GM12878 (cell line): ENCODE measurements at regions not wholly inside any gene's neighbourhood (a gene's known extent, or its start where the extent isn't known, plus 50 kb on each side); places are given as distances from the start of the nearest gene placed in this dataset.
A peak's percentile ranks its signal among the peaks of the same experiment; 100 is the strongest.

Source experiments
- CTCF ChIP-seq, 3 experiments: IDR thresholded peaks in 2 of 3; conservative IDR thresholded peaks in 1 of 3; 2 replicates each; pipeline ENCODE4 v1.5.1; 2011; ENCODE audit warnings: low read depth in 3 of 3, low read length in 3 of 3, mild to moderate bottlenecking in 3 of 3, control low read depth in 2 of 3, moderate library complexity in 2 of 3, inconsistent platforms in 1 of 3, mixed read lengths in 1 of 3; ENCODE audit not compliant: control insufficient read depth in 2 of 3, insufficient read depth in 1 of 3; ENCODE audit errors: extremely low read depth in 1 of 3
- DPF2 ChIP-seq: fragments of 450-650 bp; IDR thresholded peaks from 2 replicates; pipeline ENCODE4 v1.6.1; 2017; ENCODE audit warnings: mild to moderate bottlenecking
- MLLT1 ChIP-seq: fragments of 450-650 bp; IDR thresholded peaks from 2 replicates; pipeline ENCODE4 v1.6.1; 2016; ENCODE audit warnings: mild to moderate bottlenecking
- NFYB ChIP-seq: IDR thresholded peaks from 2 replicates; pipeline ENCODE4 v1.6.1; 2011; ENCODE audit warnings: low read depth, mild to moderate bottlenecking, low read length, improper control_type of control experiment, moderate library complexity; ENCODE audit not compliant: insufficient read depth
- REST ChIP-seq: IDR thresholded peaks from 2 replicates; pipeline ENCODE4 v1.6.1; 2012; ENCODE audit warnings: mild to moderate bottlenecking, low read depth, low read length
- SIN3A ChIP-seq: IDR thresholded peaks from 2 replicates; pipeline ENCODE4 v1.6.1; 2012; ENCODE audit warnings: low read depth, low read length, improper control_type of control experiment
- TAF1 ChIP-seq: IDR thresholded peaks from 2 replicates; pipeline ENCODE4 v1.6.1; 2011; ENCODE audit warnings: mild to moderate bottlenecking, low read depth, low read length, borderline replicate concordance

GRCh38 chrX:45849261-45849862 is 648.7 kb upstream of the DIPK2B start:
- TF ChIP-seq REST (no peak), CTCF (IDR thresholded peaks at IDR 0.05 in 2 of 3, conservative IDR thresholded peaks at IDR 0.05 in 1 of 3; ENCODE audit: control insufficient read depth in 2 of 3, extremely low read depth in 1 of 3, insufficient read depth in 1 of 3, low read depth in 3 of 3, low read length in 3 of 3) (peak in 2 of 3 experiments; percentile 21; a peak in 3 of 6 replicates), NFYB (no peak), MLLT1 (no peak), DPF2 (no peak), SIN3A (no peak), TAF1 (no peak)
